T-cell (primary cell): ENCODE measurements at regions not wholly inside any gene's neighbourhood (a gene's known extent, or its start where the extent isn't known, plus 50 kb on each side); places are given as distances from the start of the nearest gene placed in this dataset.

Experiments
- ATAC-seq, 4 experiments: fragments of 200-7000 bp in 3 of 4; fragments of 150-1000 bp in 1 of 4; cut with Tn5 transposase; replicated peaks in 1 of 4; 1 replicate in 3 of 4; 2 replicates in 1 of 4; pipeline ENCODE4 v1.10.0; 2021; ENCODE audit warnings: moderate library complexity in 3 of 4, mild to moderate bottlenecking in 2 of 4, moderate number of reproducible peaks in 1 of 4
- CTCF ChIA-PET, 2 donors: fragments of 300-600 bp; sonication (Branson Sonifier 250); formaldehyde crosslinking; loops; one replicate each; lab custom pipeline; 2022; ENCODE audit warnings: antibody characterized with exemption in 2 of 2; lab: Charles Lee
- POLR2A ChIA-PET, 2 donors: fragments of 300-600 bp; sonication (Branson Sonifier 250); formaldehyde crosslinking; loops; one replicate each; lab custom pipeline; 2022; ENCODE audit warnings: antibody characterized with exemption in 2 of 2; lab: Charles Lee
- DNase-seq, 35 experiments: peaks; one replicate each; pipeline versions ENCODE4 v3.0.0 to v3.0.0-alpha.2; 2013 to 2023
- H3K27ac ChIP-seq: one replicate; pipeline ENCODE4 v1.5.1; 2013; ENCODE audit warnings: low read length
- H3K27me3 ChIP-seq, 2 experiments: replicated peaks in 1 of 2; 1 replicate in 1 of 2; 2 replicates in 1 of 2; pipeline versions ENCODE4 v1.6.1 to v1.7.0; 2013; ENCODE audit warnings: low read length in 1 of 2, mixed read lengths in 1 of 2; ENCODE audit not compliant: control insufficient read depth in 2 of 2, insufficient read depth in 2 of 2; ENCODE audit errors: extremely low read depth in 1 of 2
- H3K36me3 ChIP-seq, 2 donors: 1 replicate in 1 of 2; 2 replicates in 1 of 2; pipeline versions ENCODE4 v1.6.1 to v1.7.0; 2013; ENCODE audit warnings: low read length in 1 of 2; ENCODE audit not compliant: control insufficient read depth in 2 of 2, insufficient read depth in 1 of 2; ENCODE audit errors: extremely low read depth in 1 of 2
- H3K4me1 ChIP-seq, 2 experiments: 1 replicate in 1 of 2; 2 replicates in 1 of 2; pipeline versions ENCODE4 v1.6.1 to v1.7.0; 2013; ENCODE audit warnings: low read length in 2 of 2, mixed read lengths in 1 of 2; ENCODE audit not compliant: insufficient read depth in 2 of 2, control insufficient read depth in 1 of 2; ENCODE audit errors: extremely low read depth in 1 of 2
- H3K4me3 ChIP-seq, 2 donors: 1 replicate in 1 of 2; 2 replicates in 1 of 2; pipeline versions ENCODE4 v1.5.1 to v1.7.0; 2013; ENCODE audit warnings: mild to moderate bottlenecking in 2 of 2, low read length in 1 of 2, moderate library complexity in 1 of 2; ENCODE audit not compliant: control insufficient read depth in 1 of 2; ENCODE audit errors: extremely low read depth in 1 of 2
- H3K9me3 ChIP-seq: 2 replicates; pipeline ENCODE4 v1.7.0; 2013
- H3K27ac Mint-ChIP-seq, 2 donors: one replicate each; pipeline ENCODE4 v1.8.0; 2020 to 2021; ENCODE audit warnings: mild to moderate bottlenecking in 2 of 2, mixed read lengths in 2 of 2
- H3K27me3 Mint-ChIP-seq, 2 donors: one replicate each; pipeline ENCODE4 v1.8.0; 2021 to 2022; ENCODE audit warnings: mixed read lengths in 2 of 2
- H3K36me3 Mint-ChIP-seq: one replicate; pipeline ENCODE4 v1.8.0; 2021; ENCODE audit warnings: mixed read lengths
- H3K4me1 Mint-ChIP-seq, 3 donors: one replicate each; pipeline ENCODE4 v1.8.0; 2020 to 2022; ENCODE audit warnings: mixed read lengths in 3 of 3, mild to moderate bottlenecking in 1 of 3
- H3K4me3 Mint-ChIP-seq, 3 donors: one replicate each; pipeline ENCODE4 v1.8.0; 2020 to 2022; ENCODE audit warnings: mild to moderate bottlenecking in 3 of 3, mixed read lengths in 3 of 3, moderate library complexity in 3 of 3
- H3K9me3 Mint-ChIP-seq, 3 donors: one replicate each; pipeline ENCODE4 v1.8.0; 2020 to 2022; ENCODE audit warnings: mixed read lengths in 3 of 3
- WGBS: methylation state at CpG from one replicate; pipeline ENCODE4 v1.1.5; 2013; ENCODE audit warnings: missing lambda C conversion rate; ENCODE audit not compliant: insufficient coverage; 5-methylcytosine and 5-hydroxymethylcytosine counted together

GRCh38 chr11:134581966-134582769 is 170.1 kb upstream of the B3GAT1 start:
- Mint-ChIP-seq H3K4me1 (peaks cover 12 to 16% (median 15%) of the 10 kb centered on the region in 3 donors), H3K4me3 (no peak overlapping the region), H3K27ac (no peak overlapping the region), H3K9me3 (no peaks in the 10 kb centered on the region), H3K27me3 (peaks cover 24 to 45% of the 10 kb centered on the region in 2 donors), H3K36me3 (no peaks in the 10 kb centered on the region)
- DNase-seq = peak in 3 of 35 experiments; percentile 6 to 18 (median 9)
- no peak overlapping the region for H3K4me3 ChIP-seq
- no peaks in the 10 kb centered on the region for H3K36me3 ChIP-seq
- no peak overlapping the region for H3K27ac ChIP-seq
- peaks cover 0 to 20% of the 10 kb centered on the region in 2 experiments for H3K4me1 ChIP-seq
- H3K9me3 ChIP-seq = no peaks in the 10 kb centered on the region
- CTCF ChIA-PET = no interaction called here
- WGBS = 77% methylated on average over 6 of the region's 11 CpGs
- POLR2A ChIA-PET = no interaction called here
- no peak for ATAC-seq
- H3K27me3 ChIP-seq = peaks cover 0 to 30% of the 10 kb centered on the region in 2 experiments

GRCh38 chr11:134581121-134581626 is 169.1 kb upstream of the B3GAT1 start:
- Histone ChIP-seq H3K27ac (no peak overlapping the region), H3K4me1 (peaks cover 0 to 20% of the 10 kb centered on the region in 2 experiments), H3K27me3 (peaks cover 0 to 31% of the 10 kb centered on the region in 2 experiments), H3K36me3 (no peaks in the 10 kb centered on the region), H3K9me3 (no peaks in the 10 kb centered on the region), H3K4me3 (no peak overlapping the region)
- POLR2A ChIA-PET = no interaction called here
- no peak overlapping the region for H3K27ac Mint-ChIP-seq
- ATAC-seq (no peak), DNase-seq (no peak)
- no peak overlapping the region for H3K4me3 Mint-ChIP-seq
- CTCF ChIA-PET = no interaction called here
- peaks cover 20 to 47% of the 10 kb centered on the region in 2 donors for H3K27me3 Mint-ChIP-seq
- no peaks in the 10 kb centered on the region for H3K36me3 Mint-ChIP-seq
- H3K9me3 Mint-ChIP-seq = no peaks in the 10 kb centered on the region
- peaks cover 12 to 16% (median 15%) of the 10 kb centered on the region in 3 donors for H3K4me1 Mint-ChIP-seq
- WGBS = 87% methylated on average over 9 of the region's 9 CpGs

GRCh38 chr11:134580610-134580975 is 168.6 kb upstream of the B3GAT1 start:
- Mint-ChIP-seq H3K27ac (no peak overlapping the region), H3K9me3 (no peaks in the 10 kb centered on the region), H3K4me1 (peaks cover 12 to 16% (median 15%) of the 10 kb centered on the region in 3 donors), H3K4me3 (no peak overlapping the region), H3K27me3 (peaks cover 19 to 47% of the 10 kb centered on the region in 2 donors), H3K36me3 (no peaks in the 10 kb centered on the region)
- no peak for ATAC-seq
- CTCF ChIA-PET = no interaction called here
- Histone ChIP-seq H3K4me1 (peaks cover 0 to 20% of the 10 kb centered on the region in 2 experiments), H3K27me3 (peaks cover 0 to 30% of the 10 kb centered on the region in 2 experiments), H3K36me3 (no peaks in the 10 kb centered on the region), H3K4me3 (no peak overlapping the region), H3K9me3 (no peaks in the 10 kb centered on the region), H3K27ac (no peak overlapping the region)
- no peak for DNase-seq
- POLR2A ChIA-PET = no interaction called here
- WGBS = 86% methylated on average over 5 of the region's 8 CpGs

- no peak for DNase-seq
- Histone ChIP-seq H3K4me1 (peaks cover 0 to 20% of the 10 kb centered on the region in 2 experiments), H3K27ac (no peak overlapping the region), H3K9me3 (no peaks in the 10 kb centered on the region), H3K27me3 (peaks cover 0 to 28% of the 10 kb centered on the region in 2 experiments), H3K4me3 (no peak overlapping the region), H3K36me3 (no peaks in the 10 kb centered on the region)
- Mint-ChIP-seq H3K27ac (no peak overlapping the region), H3K9me3 (no peaks in the 10 kb centered on the region), H3K27me3 (peaks cover 19 to 43% of the 10 kb centered on the region in 2 donors), H3K4me3 (no peak overlapping the region), H3K36me3 (no peaks in the 10 kb centered on the region), H3K4me1 (peaks cover 12 to 16% (median 13%) of the 10 kb centered on the region in 3 donors)
- WGBS = 63% methylated on average over 11 of the region's 16 CpGs
- no peak for ATAC-seq
- POLR2A ChIA-PET = no interaction called here
- CTCF ChIA-PET = interaction anchor here in 1 of 2 donors (0.5 kb wide), 1 partner anchor 408 kb away, joined by 3 read pairs; no protein-coding TSS in a partner anchor
Measured at GRCh38 chr11:134579724-134580609, 167.9 kb upstream of the B3GAT1 start.

- Mint-ChIP-seq H3K27ac (no peak overlapping the region), H3K27me3 (peaks cover 19 to 41% of the 10 kb centered on the region in 2 donors), H3K4me3 (no peak overlapping the region), H3K9me3 (no peaks in the 10 kb centered on the region), H3K36me3 (no peaks in the 10 kb centered on the region), H3K4me1 (peaks cover 9 to 14% (median 12%) of the 10 kb centered on the region in 3 donors)
- H3K9me3 ChIP-seq = no peaks in the 10 kb centered on the region
- H3K4me3 ChIP-seq = no peak overlapping the region
- ATAC-seq (no peak), DNase-seq (no peak)
- CTCF ChIA-PET = interaction anchor here in 1 of 2 donors (0.5 kb wide), 1 partner anchor 407 kb away, joined by 3 read pairs; no protein-coding TSS in a partner anchor
- peaks cover 0 to 27% of the 10 kb centered on the region in 2 experiments for H3K27me3 ChIP-seq
- H3K27ac ChIP-seq = no peak overlapping the region
- 82% methylated on average over 12 of the region's 22 CpGs for WGBS
- POLR2A ChIA-PET = no interaction called here
- peaks cover 0 to 17% of the 10 kb centered on the region in 2 experiments for H3K4me1 ChIP-seq
- H3K36me3 ChIP-seq = no peaks in the 10 kb centered on the region
Measured at GRCh38 chr11:134578807-134579723, 167.0 kb upstream of the B3GAT1 start.
